Gastrocnemius medialis (tissue), 4 donors: ENCODE measurements at regions not wholly inside any gene's neighbourhood (a gene's known extent, or its start where the extent isn't known, plus 50 kb on each side); places are given as distances from the start of the nearest gene placed in this dataset.

Source experiments
- POLR2A ChIP-seq, 2 donors: fragments of 450-650 bp; IDR thresholded peaks; one replicate each; pipeline ENCODE4 v1.6.1; 2017; ENCODE audit warnings: antibody characterized with exemption in 2 of 2, mild to moderate bottlenecking in 2 of 2, moderate library complexity in 2 of 2
- TF ChIP-seq, protein P1 (sequence below), 5 experiments: fragments of 450-650 bp in 3 of 5; fragments of 200-600 bp in 2 of 5; sonication (generic) in 2 of 5; IDR thresholded peaks in 4 of 5; conservative IDR thresholded peaks in 1 of 5; 1 replicate in 4 of 5; 2 replicates in 1 of 5; pipeline ENCODE4 v1.5.1; 2016 to 2019; ENCODE audit warnings: antibody characterized with exemption in 5 of 5, mild to moderate bottlenecking in 3 of 5, moderate library complexity in 3 of 5

DNA sequence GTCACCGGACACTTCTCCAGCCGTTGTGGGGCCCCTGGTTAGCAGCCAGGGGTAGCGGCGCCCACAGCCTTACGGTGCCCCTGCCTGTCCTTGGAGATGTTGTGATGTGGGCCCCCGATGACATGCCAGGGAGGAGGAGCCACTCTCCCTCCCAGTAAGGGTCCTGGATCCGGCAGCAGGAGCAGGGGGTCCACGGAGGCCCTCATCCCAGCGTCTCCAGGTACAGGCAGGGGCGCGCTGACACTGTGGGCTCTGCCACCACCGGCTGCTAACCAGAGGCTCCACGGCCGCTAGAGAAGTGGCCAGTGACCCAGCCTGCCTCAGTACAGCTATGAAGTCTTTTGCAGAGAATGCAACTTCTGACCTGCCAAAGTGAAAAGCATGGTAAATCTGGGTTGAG, 121.2 kb downstream of the SPP2 start:
- TF ChIP-seq, protein P1, sequence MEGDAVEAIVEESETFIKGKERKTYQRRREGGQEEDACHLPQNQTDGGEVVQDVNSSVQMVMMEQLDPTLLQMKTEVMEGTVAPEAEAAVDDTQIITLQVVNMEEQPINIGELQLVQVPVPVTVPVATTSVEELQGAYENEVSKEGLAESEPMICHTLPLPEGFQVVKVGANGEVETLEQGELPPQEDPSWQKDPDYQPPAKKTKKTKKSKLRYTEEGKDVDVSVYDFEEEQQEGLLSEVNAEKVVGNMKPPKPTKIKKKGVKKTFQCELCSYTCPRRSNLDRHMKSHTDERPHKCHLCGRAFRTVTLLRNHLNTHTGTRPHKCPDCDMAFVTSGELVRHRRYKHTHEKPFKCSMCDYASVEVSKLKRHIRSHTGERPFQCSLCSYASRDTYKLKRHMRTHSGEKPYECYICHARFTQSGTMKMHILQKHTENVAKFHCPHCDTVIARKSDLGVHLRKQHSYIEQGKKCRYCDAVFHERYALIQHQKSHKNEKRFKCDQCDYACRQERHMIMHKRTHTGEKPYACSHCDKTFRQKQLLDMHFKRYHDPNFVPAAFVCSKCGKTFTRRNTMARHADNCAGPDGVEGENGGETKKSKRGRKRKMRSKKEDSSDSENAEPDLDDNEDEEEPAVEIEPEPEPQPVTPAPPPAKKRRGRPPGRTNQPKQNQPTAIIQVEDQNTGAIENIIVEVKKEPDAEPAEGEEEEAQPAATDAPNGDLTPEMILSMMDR (IDR thresholded peaks at IDR 0.05 in 4 of 5, conservative IDR thresholded peaks at IDR 0.05 in 1 of 5): no peak
- no peak for TF ChIP-seq POLR2A (IDR thresholded peaks at IDR 0.05)
